HG02678 (cell line): ENCODE measurements at regions not wholly inside any gene's neighbourhood (a gene's known extent, or its start where the extent isn't known, plus 50 kb on each side); places are given as distances from the start of the nearest gene placed in this dataset.
"Not testable (repeated sequence)": the region's sequence is repeated elsewhere in the genome, so short reads cannot be mapped to it uniquely, and the experiment has no call there.

Source experiments
- ATAC-seq: cut with Tn5 transposase; IDR thresholded peaks from one replicate; pipeline ENCODE4 v1.9.1; 2021; ENCODE audit warnings: mild to moderate bottlenecking, moderate library complexity; ENCODE audit not compliant: unreplicated experiment

GRCh38 chr11:41519696-41520095, 60.2 kb upstream of the LRRC4C start:
- no peak for ATAC-seq

- ATAC-seq = no peak
These were observed 62.9 kb upstream of the LRRC4C start for GRCh38 chr11:41522391-41522790.

DNA sequence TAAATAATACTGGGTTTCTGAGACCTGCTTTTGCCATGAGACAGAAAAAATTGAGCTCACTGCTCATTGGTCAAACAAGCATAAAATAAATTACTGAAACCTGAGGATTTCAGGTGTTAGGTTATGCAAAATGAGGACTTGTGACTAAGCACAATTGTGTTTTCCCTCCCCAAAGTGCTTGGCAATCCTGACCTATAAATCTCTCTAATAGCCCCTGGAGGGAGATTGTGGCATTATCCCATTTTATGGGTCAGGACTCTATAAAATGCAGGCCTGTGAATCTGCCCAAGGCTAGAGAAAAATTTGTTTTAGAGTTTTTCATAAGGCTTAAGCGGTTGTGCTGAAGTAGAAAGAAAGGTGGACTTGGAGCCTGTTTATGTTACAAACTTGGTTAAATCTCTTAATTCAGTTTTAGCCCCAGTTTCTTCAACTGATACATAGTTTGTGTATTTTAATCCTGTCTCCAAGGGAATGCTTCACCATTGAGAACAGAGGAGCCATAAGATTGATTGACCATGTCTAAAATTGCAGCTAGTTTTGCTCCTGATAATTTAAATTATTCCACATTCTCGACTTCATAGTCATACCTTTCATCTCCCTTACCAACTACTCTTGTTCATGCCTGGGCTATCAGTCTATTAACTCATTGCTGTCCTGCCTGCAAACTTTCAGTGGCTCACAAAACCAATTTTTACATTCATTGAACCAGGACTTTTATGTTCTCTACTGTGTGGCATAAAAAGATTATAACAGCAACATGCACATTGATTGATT, 63.6 kb upstream of the LRRC4C start:
- no peak for ATAC-seq

GRCh38 chr11:41527530-41527929, 68.1 kb upstream of the LRRC4C start:
- ATAC-seq = no peak

DNA sequence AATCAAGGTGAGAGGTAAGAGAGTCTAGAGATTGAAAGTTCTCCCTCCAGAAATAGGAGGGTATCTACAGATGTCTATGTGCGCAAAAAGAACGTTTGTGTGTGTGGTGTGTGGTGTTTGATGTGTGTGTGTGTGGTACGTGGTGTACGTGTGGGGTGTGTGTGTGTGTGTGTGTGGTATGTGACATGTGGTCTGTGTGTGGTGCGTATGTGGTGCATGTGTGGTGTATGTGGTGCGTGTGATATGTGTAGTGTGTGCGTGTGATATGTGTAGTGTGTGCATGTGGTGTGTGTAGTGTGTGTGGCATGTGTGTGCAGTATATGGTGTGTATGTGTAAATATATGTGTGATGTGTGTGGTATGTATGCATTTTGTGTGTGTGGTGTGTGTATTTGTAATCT, 73.0 kb upstream of the LRRC4C start:
- ATAC-seq = no peak

GRCh38 chr11:41533761-41534160, 74.3 kb upstream of the LRRC4C start:
- no peak for ATAC-seq

DNA sequence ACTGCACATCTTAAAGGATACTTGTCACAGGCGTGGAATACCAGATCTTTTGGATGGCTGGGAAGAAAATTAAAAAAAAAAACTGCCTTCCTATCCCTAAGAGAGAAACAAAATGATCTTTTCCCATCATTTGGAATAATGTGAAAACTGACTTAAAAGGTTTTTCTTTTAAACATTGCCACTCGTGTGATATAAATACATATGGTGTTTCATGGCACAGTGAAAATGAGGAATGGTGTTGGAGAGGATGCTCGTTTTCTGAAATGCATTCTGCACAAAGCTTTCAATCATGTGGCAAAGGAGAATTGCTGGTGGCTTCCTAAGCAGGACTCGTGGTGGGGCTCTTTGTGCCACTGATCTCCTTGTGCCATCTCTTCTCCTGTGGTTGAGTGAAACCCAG, 74.9 kb upstream of the LRRC4C start:
- no peak for ATAC-seq

- ATAC-seq = no peak
These were observed 75.4 kb upstream of the LRRC4C start for GRCh38 chr11:41534861-41535260.

- ATAC-seq = no peak
These were observed 76.6 kb upstream of the LRRC4C start for GRCh38 chr11:41536021-41536568.

GRCh38 chr11:41544902-41545301, 85.5 kb upstream of the LRRC4C start:
- ATAC-seq = not testable (repeated sequence)

DNA sequence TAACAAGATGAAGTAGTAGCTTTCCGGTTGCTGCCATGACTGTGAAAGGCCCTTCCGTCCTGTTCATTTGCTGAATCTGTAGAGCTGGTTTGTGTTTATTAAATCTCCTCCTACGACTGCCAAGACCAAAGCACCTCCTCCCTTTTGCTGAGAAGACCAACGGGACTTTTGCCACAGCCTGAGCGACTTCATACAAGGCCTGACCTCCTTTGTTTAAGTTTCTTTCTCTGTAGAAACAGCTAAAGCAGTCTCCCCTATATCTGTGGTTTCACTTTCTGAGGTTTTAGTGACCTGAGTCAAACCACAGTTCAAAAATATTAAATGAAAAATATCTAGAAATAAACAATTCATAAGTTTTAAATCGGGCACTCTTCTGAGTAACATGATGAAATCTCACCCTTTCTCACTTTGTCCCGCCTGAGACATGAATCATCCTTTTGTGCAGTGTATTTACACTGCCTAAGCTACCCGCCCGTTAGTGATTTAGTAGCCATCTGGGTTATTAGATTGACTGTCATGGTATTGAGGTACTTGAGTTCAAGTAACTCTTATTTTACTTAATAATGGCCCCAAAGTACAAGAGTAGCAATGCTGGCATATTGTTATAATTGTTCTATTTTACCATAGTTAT, 119.1 kb upstream of the LRRC4C start:
- ATAC-seq = no peak

GRCh38 chr11:41579546-41579945, 120.1 kb upstream of the LRRC4C start:
- ATAC-seq = no peak

DNA sequence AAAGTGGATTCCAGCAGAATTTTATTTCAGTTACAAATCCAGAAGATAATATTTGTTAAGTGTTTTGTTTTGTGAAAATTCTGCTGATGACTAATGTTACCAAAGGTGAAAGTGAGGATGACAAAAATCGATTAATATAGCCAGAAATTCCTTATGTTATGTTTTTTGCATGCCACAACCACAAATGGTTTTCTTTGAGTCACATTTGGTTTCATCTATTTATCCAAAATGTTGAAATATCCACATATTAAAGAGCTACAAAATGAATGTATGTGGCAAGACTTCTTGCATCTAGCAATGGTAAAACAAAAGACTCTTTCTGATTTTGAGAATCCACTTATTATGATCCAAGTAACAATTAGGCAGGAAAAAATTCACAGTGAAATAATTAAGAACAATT, 150.1 kb upstream of the LRRC4C start:
- ATAC-seq = no peak

GRCh38 chr11:41612415-41612814, 153.0 kb upstream of the LRRC4C start:
- no peak for ATAC-seq

DNA sequence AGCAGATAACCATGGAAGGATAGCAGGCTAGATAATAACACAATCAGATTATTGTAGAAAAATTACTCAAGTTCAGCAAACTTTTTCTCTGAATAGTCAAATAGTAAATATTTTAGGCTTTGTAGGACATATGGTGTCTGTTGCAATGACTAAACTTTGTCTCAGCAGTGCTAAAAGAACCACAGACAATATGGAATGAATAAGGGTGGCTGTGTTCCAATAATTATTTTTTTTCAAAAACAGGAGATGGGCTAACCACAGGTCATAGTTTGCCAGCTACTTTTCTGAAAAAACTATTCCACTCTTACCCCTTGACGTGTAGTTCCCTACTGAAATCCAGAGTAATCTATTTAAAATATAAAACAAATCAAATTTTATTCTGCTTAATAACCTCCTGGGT, 153.9 kb upstream of the LRRC4C start:
- no peak for ATAC-seq

DNA sequence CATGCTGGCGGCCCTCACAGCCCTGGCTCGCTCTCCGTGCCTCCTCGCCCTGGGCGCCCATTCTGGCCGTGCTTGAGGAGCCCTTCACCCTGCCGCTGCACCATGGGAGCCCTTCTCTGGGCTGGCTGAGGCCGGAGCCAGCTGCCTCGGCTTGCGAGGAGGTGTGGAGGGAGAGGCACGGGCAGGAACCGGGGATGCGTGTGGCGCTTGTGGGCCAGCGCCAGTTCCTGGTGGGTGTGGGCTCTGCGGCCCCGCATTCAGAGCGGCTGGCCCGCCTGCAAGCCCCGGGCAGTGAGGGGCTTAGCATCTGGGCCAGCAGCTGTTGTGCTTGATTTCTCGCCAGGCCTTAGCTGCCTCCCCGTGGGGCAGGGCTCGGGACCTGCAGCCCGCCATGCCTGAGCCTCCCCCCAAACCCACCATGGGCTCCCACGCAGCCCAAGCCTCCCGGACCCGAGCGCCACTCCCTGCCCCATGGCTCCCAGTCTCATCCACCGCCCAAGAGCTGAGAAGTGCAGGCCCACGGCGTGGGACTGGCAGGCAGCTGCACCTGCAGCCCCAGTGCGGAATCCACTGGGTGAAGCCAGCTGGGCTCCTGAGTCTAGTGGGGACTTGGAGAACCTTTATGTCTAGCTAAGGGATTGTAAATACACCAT, 163.4 kb upstream of the LRRC4C start:
- ATAC-seq = no peak

DNA sequence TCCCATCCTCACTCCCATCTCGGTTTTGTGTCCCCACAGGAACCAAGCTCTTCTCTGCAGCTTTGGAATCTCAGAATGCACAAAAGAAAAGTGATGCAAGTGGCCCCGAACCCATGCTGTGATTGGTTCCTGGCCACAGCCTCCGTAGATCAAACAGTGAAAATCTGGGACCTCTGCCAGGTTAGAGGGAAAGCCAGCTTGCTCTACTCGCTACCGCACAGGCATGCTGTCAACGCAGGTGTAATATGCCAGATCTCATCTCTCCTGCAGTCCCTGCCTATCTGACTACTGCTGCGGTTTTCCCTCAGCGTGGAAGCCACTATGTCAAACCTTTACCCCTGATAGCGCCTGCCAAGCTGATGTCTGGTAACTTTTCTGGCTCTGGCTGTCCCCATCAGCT, 200.5 kb upstream of the LRRC4C start:
- ATAC-seq = no peak

- ATAC-seq = no peak
These were observed 201.1 kb upstream of the LRRC4C start for GRCh38 chr11:41660585-41660984.

DNA sequence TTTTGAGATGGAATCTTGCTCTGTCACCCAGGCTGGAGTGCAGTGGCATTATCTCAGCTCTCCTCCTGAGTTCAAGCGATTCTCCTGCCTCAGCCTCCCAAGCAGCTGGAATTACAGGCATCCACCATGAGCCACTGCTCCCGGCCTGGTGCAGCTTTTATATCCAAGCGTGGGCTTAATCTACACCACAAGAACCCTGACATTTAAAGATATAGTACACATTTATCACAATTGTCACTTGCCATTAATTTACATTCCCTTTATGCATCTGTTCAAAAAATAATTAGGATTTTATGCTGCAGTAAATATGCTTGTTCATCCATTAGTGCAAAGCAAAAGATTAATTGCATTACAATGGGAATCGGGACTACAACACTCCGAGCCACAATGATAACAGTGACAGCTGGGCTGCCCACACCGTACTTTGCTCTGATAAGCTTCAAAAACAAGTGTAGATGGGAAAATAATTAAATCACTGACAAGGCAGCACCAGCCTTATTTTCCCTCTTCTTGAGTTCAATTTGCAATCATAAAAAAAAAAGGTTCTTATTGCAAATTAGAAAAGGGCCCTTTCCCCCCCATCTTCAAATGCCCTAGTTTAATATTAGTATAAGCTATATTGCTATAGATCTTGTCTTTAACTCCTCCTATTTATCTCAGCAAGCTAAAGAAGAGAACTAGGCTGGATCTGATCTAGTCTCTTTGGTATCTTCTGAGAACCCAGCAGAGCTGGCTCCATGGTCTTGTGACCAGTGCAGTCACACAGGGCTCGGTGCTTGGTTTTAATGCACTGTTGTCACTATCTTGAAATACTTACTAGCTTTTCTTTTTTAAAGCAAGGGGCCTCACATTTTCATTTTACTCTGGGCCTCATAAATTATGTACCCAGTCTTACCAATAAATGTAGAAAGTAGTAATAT, 206.2 kb upstream of the LRRC4C start:
- ATAC-seq = no peak

DNA sequence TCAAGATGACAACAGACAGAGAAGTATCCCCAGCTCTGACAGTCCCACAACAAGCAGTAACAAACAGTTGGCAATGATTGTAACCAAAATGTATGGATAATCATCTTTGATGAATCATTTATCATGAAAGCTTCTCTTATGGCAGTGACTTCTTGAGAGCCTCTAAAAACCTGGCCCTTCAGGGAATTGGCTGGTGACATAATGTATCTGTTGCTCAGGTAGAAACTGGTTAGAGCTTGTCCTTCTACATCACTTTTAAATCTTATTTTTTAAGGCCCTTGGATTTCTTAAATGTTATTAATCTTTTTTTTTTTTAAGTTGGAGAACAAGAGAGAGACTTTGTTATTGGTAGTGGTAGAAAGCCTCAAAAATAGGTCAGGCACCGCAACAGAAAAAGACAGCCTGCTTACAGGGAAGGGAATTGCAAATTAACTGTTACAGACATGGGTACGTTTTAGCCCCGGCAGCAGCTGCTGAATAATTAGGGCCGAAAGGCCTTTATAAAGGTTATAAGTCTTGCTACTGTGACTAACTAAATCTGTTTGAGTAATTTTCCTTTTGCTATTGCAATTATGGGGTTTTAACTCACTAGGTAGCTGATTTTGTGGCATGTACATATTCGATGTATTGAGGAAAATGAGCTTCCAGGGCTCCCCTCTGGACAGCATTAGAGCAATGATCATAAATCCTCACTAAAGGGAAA, 207.7 kb upstream of the LRRC4C start:
- ATAC-seq = no peak
